GM06990 (cell line): ENCODE measurements at regions not wholly inside any gene's neighbourhood (a gene's known extent, or its start where the extent isn't known, plus 50 kb on each side); places are given as distances from the start of the nearest gene placed in this dataset.

Experiments used
- DNase-seq: peaks from one replicate; pipeline ENCODE4 v3.0.0-alpha.2; 2011; ENCODE audit not compliant: insufficient read length; ENCODE audit errors: extremely low read depth
- H3K27me3 ChIP-seq: replicated peaks from 2 replicates; pipeline ENCODE4 v1.6.0; 2011; ENCODE audit warnings: low read length; ENCODE audit not compliant: control insufficient read depth, insufficient read depth
- H3K36me3 ChIP-seq: 2 replicates; pipeline ENCODE4 v1.5.1; 2011; ENCODE audit warnings: low read length; ENCODE audit not compliant: control insufficient read depth, insufficient read depth
- H3K4me3 ChIP-seq: replicated peaks from 2 replicates; pipeline ENCODE4 v1.5.1; 2011; ENCODE audit warnings: low read depth, mild to moderate bottlenecking, control low read depth, low read length
- TF ChIP-seq, protein P1 (sequence below): IDR thresholded peaks from 2 replicates; pipeline ENCODE4 v1.5.1; 2011; ENCODE audit warnings: low read length, control low read depth, mild to moderate bottlenecking, inconsistent platforms; ENCODE audit not compliant: insufficient read depth, poor library complexity, severe bottlenecking

- TF ChIP-seq, protein P1, sequence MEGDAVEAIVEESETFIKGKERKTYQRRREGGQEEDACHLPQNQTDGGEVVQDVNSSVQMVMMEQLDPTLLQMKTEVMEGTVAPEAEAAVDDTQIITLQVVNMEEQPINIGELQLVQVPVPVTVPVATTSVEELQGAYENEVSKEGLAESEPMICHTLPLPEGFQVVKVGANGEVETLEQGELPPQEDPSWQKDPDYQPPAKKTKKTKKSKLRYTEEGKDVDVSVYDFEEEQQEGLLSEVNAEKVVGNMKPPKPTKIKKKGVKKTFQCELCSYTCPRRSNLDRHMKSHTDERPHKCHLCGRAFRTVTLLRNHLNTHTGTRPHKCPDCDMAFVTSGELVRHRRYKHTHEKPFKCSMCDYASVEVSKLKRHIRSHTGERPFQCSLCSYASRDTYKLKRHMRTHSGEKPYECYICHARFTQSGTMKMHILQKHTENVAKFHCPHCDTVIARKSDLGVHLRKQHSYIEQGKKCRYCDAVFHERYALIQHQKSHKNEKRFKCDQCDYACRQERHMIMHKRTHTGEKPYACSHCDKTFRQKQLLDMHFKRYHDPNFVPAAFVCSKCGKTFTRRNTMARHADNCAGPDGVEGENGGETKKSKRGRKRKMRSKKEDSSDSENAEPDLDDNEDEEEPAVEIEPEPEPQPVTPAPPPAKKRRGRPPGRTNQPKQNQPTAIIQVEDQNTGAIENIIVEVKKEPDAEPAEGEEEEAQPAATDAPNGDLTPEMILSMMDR: no peak
- Histone ChIP-seq H3K27me3 (no peaks in the 10 kb centered on the region), H3K36me3 (no peaks in the 10 kb centered on the region), H3K4me3 (no peak overlapping the region)
- no peak for DNase-seq
Measured at GRCh38 chr7:41047211-41047610, 655.7 kb downstream of the INHBA start.

DNA sequence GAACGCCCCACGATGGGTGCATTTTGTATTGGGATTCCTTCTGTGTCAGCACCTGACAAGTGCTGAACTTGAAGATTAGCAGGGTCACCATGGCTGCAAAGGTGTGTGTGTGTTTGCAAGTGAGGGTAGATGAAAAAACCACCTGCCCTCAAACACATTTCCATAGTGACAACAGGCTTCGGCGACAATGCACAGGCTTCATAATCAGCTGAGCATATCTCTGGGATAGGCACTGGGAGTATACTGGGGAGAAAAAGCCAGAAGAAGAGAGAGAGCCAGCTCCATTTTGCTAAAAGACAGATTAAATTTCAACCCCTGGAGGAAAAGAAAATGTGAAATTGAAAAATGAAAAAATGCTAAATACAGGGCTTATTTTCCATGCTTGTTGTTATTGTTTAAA lies 656.1 kb downstream of the INHBA start:
- no peak for DNase-seq
- H3K4me3 ChIP-seq: no peak overlapping the region
- H3K27me3 ChIP-seq: no peaks in the 10 kb centered on the region
- TF ChIP-seq, protein P1: no peak
- H3K36me3 ChIP-seq: no peaks in the 10 kb centered on the region

DNA sequence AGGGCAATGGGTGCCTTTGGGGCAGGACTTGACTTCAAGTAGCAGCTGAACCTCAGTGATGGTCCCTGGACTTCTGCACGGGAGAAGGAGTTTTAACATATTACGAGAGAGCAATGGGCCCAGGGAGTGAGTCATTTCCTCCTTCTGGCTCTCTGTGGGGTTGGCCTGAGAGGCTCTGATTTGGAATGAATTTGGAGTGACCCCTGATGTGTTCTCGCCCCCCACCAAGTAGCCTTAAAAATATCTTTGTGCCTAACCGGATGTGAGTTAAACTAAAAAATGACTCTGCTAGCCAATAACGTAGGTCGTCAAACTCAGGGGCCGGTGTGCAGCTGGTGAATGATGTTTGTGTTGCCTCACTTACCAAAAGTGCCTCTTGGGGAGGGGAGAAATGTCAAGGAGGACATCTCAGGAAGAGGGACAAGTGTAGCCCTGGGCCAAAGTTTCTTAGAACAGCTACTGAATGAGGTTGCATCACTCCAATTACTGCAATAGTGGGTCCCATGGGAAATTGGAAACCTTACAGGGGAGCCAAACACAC lies 656.6 kb downstream of the INHBA start:
- Histone ChIP-seq H3K27me3 (no peaks in the 10 kb centered on the region), H3K4me3 (no peak overlapping the region), H3K36me3 (no peaks in the 10 kb centered on the region)
- TF ChIP-seq, protein P1: no peak
- DNase-seq: no peak

DNA sequence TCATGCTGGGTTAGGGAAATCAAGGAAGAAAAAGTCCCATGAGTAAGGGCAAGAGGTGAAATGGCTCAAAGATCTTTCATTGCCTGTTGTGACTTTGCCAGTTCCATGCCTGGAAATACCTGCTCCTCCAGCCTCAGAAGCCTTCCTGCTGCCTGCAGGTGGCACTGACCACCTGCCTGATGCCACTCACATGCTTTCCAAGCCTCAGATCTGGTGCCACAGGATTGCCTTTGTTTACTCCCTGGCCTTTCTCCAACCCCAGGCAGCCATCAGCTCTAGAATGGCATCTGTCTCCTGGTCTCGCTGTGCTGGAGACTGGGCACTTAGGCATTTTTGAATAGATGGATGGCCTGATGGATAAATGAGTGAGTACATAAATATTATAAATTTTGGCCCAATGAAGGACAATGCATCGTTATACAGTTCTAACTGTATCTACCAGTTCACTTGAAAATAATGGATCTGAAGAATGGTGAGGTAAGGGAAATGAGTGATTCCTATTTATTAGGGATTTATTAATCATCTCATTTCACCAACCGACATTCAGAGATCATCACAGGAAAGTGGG lies 657.2 kb downstream of the INHBA start:
- Histone ChIP-seq H3K27me3 (no peaks in the 10 kb centered on the region), H3K4me3 (no peak overlapping the region), H3K36me3 (no peaks in the 10 kb centered on the region)
- TF ChIP-seq, protein P1: peak; percentile 41
- no peak for DNase-seq

- DNase-seq: no peak
- TF ChIP-seq, protein P1: no peak
- no peaks in the 10 kb centered on the region; the same call in 1 of the 2 replicates for H3K27me3 ChIP-seq
- H3K4me3 ChIP-seq: no peak overlapping the region
- no peaks in the 10 kb centered on the region for H3K36me3 ChIP-seq
Measured at GRCh38 chr7:41039981-41040380, 662.9 kb downstream of the INHBA start.
